AG04450 (cell line): ENCODE measurements at regions not wholly inside any gene's neighbourhood (a gene's known extent, or its start where the extent isn't known, plus 50 kb on each side); places are given as distances from the start of the nearest gene placed in this dataset.

Source experiments
- CTCF ChIA-PET: fragments of 300-600, 350-600 bp; formaldehyde crosslinking; extraction: SDS; loops from one replicate; lab custom pipeline; 2022; ENCODE audit warnings: antibody characterized with exemption, inconsistent platforms; lab: Charles Lee
- POLR2A ChIA-PET: fragments of 350-600 bp; formaldehyde crosslinking; extraction: SDS; loops from one replicate; lab custom pipeline; 2021; ENCODE audit warnings: antibody characterized with exemption, inconsistent platforms; lab: Yijun Ruan, JAX
- DNase-seq: peaks from one replicate; pipeline ENCODE4 v3.0.0-alpha.2; 2011; ENCODE audit warnings: low read depth, low spot score
- H3K27ac ChIP-seq: one replicate; pipeline ENCODE4 v1.5.1; 2012; ENCODE audit warnings: low read depth, low read length, control low read depth
- H3K27me3 ChIP-seq: one replicate; pipeline ENCODE4 v1.6.0; 2012; ENCODE audit warnings: low read length; ENCODE audit not compliant: control insufficient read depth, insufficient read depth
- H3K4me3 ChIP-seq: 2 replicates; pipeline ENCODE4 v1.5.1; 2011; ENCODE audit warnings: mild to moderate bottlenecking, low read depth, low read length, control low read depth
- H3K9me3 ChIP-seq: 2 replicates; pipeline ENCODE4 v1.5.1; 2012; ENCODE audit warnings: low read length; ENCODE audit not compliant: control insufficient read depth, insufficient read depth
- CTCF ChIP-seq: IDR thresholded peaks from 2 replicates; pipeline ENCODE4 v1.5.1; 2011; ENCODE audit warnings: low read depth, low read length, control low read depth, inconsistent platforms

- H3K27ac ChIP-seq = no peak overlapping the region
- ChIA-PET POLR2A (no interaction called here), CTCF (no interaction called here)
- no peak for TF ChIP-seq CTCF
- H3K4me3 ChIP-seq = no peak overlapping the region
- H3K9me3 ChIP-seq = no peaks in the 10 kb centered on the region
- no peaks in the 10 kb centered on the region for H3K27me3 ChIP-seq
- no peak for DNase-seq
Observed at GRCh38 chr1:37240897-37241296, 206.6 kb upstream of the GRIK3 start.

- no peak for TF ChIP-seq CTCF
- no peak overlapping the region for H3K4me3 ChIP-seq
- DNase-seq = no peak
- no peaks in the 10 kb centered on the region for H3K9me3 ChIP-seq
- ChIA-PET POLR2A (no interaction called here), CTCF (no interaction called here)
- no peaks in the 10 kb centered on the region for H3K27me3 ChIP-seq
- no peak overlapping the region for H3K27ac ChIP-seq
Observed at GRCh38 chr1:37242501-37242900, 208.2 kb upstream of the GRIK3 start.

GRCh38 chr1:37243368-37244082, 209.2 kb upstream of the GRIK3 start:
- CTCF ChIA-PET = no interaction called here
- no peak for DNase-seq

GRCh38 chr1:37244083-37244480, 209.8 kb upstream of the GRIK3 start:
- POLR2A ChIA-PET = no interaction called here
- DNase-seq = no peak
- CTCF ChIA-PET = no interaction called here

More at GRCh38 chr1:37243368-37244082, 209.2 kb upstream of the GRIK3 start:
- Histone ChIP-seq H3K27me3 (no peaks in the 10 kb centered on the region), H3K9me3 (no peaks in the 10 kb centered on the region), H3K4me3 (no peak overlapping the region), H3K27ac (no peak overlapping the region)
- TF ChIP-seq CTCF = no peak
- POLR2A ChIA-PET = no interaction called here

More at GRCh38 chr1:37244083-37244480, 209.8 kb upstream of the GRIK3 start:
- TF ChIP-seq CTCF = no peak
- Histone ChIP-seq H3K9me3 (no peaks in the 10 kb centered on the region), H3K4me3 (no peak overlapping the region), H3K27ac (no peak overlapping the region), H3K27me3 (no peaks in the 10 kb centered on the region)
